Activated CD4-positive, alpha-beta T cell treated with anti-CD3 and anti-CD28 coated beads, Interleukin-2, Interleukin-6, amounts not matched to agents 100 ng/mL and 50 ng/mL, durations not matched to agents 16 hours and 8 hours (primary cell): ENCODE measurements at regions not wholly inside any gene's neighbourhood (a gene's known extent, or its start where the extent isn't known, plus 50 kb on each side); places are given as distances from the start of the nearest gene placed in this dataset.

Source experiments
- DNase-seq: peaks from one replicate; pipeline ENCODE4 v3.0.0-alpha.2; 2020

DNA sequence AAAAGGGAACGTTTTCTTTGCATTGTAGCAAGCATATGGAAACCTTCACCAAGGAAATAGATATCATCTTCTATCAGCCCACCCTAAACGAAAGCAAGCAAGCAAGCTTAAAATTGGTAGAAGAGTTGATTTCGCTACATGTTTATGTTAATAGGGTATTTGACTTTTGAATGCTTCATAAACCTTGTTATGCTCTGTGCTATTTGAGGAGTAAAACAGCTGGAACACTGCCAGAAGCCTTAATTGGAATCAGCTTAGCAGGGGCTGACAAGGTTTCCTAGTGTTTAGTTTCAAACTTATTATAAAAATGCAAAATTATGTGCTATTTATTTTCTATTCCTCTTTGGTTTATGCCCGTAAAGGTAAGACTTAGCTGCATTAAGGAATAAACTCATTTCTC is 70.6 kb upstream of the LINC00305 start:
- DNase-seq: no peak

DNA sequence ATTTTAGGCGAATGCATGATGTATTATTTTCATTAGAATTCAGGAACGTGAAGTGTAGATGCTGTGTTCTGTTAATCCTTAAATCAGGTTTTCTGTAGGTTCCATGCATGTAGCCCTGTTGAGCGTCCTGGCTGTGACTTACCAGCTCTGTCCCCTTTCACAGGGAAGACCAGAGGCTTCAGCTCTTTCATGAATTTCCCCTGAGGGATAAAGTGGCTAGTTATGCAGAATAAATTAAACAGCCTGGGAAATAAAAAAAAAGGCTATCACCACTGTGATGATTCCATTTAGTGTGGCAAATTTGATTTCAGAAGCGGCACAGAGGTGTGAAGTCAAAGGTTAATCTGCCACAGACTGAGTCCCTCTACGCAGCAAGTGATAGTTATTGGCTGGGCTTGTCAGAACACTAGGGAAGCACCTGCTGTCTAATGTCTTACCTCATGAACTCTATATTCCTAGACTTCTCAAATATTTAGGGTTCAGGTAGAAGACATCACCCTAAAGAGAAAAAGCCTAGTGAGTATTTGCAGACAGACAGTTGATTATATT is 61.6 kb upstream of the LINC00305 start:
- no peak for DNase-seq

DNA sequence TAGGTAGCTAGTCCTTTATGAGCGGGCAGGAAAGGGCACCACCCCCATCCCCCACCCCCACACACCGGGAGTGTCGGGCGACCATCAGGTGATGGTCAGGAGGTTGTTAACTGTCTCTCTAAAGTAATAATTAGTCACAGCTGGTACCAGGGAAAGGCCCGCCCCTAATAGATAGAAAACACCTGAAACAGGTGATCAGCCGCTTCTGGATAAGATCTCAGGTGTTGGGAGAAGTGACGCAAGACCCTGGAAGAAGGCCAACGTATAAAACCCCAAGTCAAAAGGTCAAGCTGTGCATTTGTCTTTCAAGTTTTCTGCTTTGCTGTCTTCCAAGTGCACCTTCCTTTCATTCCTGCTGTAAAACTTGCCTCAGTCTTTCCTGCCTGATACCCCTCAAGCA is 59.6 kb upstream of the LINC00305 start:
- DNase-seq: no peak

DNA sequence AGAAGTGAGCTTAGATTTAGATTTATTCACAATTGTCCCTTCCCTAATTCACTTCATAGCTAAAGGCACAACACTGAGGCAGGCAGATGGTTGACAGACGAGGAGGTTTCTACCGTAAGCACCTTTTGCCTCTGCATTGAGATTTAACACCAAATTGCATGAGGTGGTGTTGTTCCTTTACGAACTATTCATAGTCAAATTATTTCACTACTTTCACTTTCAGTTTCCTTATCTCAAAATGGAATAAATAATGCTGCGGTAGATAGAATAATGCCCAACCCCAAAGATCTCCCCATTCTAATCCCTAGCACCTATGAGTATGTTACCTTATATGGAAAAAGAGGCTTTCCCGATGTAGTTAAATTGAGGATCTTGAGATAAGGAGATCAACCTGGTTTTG is 58.9 kb upstream of the LINC00305 start:
- no peak for DNase-seq

GRCh38 chr18:64203295-64203694 is 54.4 kb upstream of the LINC00305 start:
- no peak for DNase-seq

DNA sequence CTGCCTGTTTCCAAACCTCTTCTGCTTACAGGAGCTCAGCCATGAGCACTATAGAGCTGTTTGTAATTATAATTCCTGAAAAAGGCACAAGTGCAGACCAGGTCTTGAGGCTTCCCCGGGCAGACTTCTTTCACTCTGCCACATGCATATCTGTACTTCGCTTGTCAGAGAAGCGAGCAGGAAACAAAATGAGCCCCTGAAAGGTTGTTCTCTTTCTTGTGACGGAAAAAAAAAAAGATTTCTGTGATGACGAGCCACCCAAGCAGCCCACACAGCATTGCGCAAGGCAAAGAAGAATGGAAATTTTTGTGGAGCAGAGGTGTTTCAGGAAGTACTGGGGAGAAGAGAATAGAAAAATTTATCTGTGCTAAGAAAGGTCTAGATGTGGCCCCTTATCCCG is 54.0 kb upstream of the LINC00305 start:
- DNase-seq: no peak

- DNase-seq: no peak
These were observed 53.4 kb upstream of the LINC00305 start for GRCh38 chr18:64202210-64202836.

DNA sequence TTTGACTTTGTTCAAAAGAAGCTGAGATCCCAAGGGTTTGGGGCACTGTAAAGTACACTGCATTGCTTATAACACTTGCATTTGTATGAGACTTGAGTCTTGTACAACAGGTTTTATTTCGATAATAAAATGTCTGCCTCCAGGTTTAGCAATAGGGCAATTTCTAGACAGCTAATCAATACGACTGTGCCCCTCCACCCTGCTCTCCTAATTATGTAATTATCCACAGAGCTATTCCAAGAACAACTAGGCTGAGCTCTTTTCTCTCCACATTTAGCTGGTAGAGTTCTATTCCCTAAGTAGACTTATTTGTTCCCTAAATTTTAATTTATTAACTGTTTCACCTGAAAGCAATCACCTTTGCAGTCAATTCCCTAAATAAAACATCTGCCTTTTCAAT is 52.9 kb upstream of the LINC00305 start:
- DNase-seq: no peak

DNA sequence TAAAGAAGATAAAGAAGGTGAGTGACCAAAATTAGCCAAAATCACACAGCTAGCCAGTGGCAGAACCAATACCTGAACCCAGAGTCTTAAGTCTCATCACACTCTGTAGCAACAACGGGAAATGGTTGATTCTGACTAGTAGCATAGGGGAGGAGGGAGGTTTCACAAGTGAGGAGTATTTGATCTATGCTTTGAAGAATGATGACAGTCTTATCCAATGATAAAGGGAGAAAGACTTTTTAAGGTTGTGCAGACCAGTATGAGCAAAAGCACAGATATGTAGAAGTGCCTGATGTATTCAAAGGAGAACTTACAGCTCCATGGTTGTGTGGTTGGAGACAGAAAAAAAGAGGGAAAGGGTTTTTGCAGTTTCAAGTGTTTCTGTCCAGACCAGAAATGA is 50.7 kb upstream of the LINC00305 start:
- no peak for DNase-seq
